Chondrocyte (in vitro differentiated cells): ENCODE measurements at regions not wholly inside any gene's neighbourhood (a gene's known extent, or its start where the extent isn't known, plus 50 kb on each side); places are given as distances from the start of the nearest gene placed in this dataset.

Experiments used
- DNase-seq: peaks from one replicate; pipeline ENCODE4 v3.0.0; 2021; ENCODE audit warnings: mixed read lengths, low spot score
- H3K27ac Mint-ChIP-seq: one replicate; pipeline ENCODE4 v1.8.0; 2021; ENCODE audit warnings: mild to moderate bottlenecking, moderate library complexity, mixed read lengths; ENCODE audit not compliant: unreplicated experiment
- H3K27me3 Mint-ChIP-seq: 2 replicates; pipeline ENCODE4 v1.8.0; 2021; ENCODE audit warnings: low read depth, mixed read lengths
- H3K36me3 Mint-ChIP-seq: 2 replicates; pipeline ENCODE4 v1.8.0; 2021; ENCODE audit warnings: low read depth, mixed read lengths
- H3K4me1 Mint-ChIP-seq: 2 replicates; pipeline ENCODE4 v1.8.0; 2021; ENCODE audit warnings: low read depth, mild to moderate bottlenecking, mixed read lengths
- H3K4me3 Mint-ChIP-seq: one replicate; pipeline ENCODE4 v1.8.0; 2021; ENCODE audit warnings: mild to moderate bottlenecking, moderate library complexity, mixed read lengths; ENCODE audit not compliant: unreplicated experiment
- H3K9me3 Mint-ChIP-seq: 2 replicates; pipeline ENCODE4 v1.8.0; 2021; ENCODE audit warnings: low read depth, mixed read lengths
- CTCF ChIP-seq: fragments of 200-600 bp; sonication (generic); IDR thresholded peaks from 2 replicates; pipeline ENCODE4 v1.5.0; 2021; ENCODE audit warnings: antibody characterized with exemption, mild to moderate bottlenecking, moderate library complexity

- peaks cover 18% of the 10 kb centered on the region for H3K27me3 Mint-ChIP-seq
- peaks cover 6% of the 10 kb centered on the region for H3K9me3 Mint-ChIP-seq
- DNase-seq = no peak
- H3K4me1 Mint-ChIP-seq = no peaks in the 10 kb centered on the region
- H3K36me3 Mint-ChIP-seq = no peaks in the 10 kb centered on the region
- no peak overlapping the region for H3K4me3 Mint-ChIP-seq
- no peak overlapping the region for H3K27ac Mint-ChIP-seq
- no peak for TF ChIP-seq CTCF
Observed at GRCh38 chr7:67855322-67855721, 858.7 kb downstream of the TYW1 start.

- DNase-seq = no peak
- H3K36me3 Mint-ChIP-seq = no peaks in the 10 kb centered on the region
- peaks cover 6% of the 10 kb centered on the region for H3K9me3 Mint-ChIP-seq
- no peak overlapping the region for H3K27ac Mint-ChIP-seq
- no peak for TF ChIP-seq CTCF
- H3K27me3 Mint-ChIP-seq = peaks cover 18% of the 10 kb centered on the region
- H3K4me3 Mint-ChIP-seq = no peak overlapping the region
- no peaks in the 10 kb centered on the region for H3K4me1 Mint-ChIP-seq
Observed at GRCh38 chr7:67856046-67856445, 859.4 kb downstream of the TYW1 start.

GRCh38 chr7:67857698-67858097 lies 861.1 kb downstream of the TYW1 start:
- peaks cover 6% of the 10 kb centered on the region for H3K36me3 Mint-ChIP-seq
- H3K27me3 Mint-ChIP-seq = peaks cover 18% of the 10 kb centered on the region
- TF ChIP-seq CTCF = no peak
- H3K4me1 Mint-ChIP-seq = no peaks in the 10 kb centered on the region
- no peak overlapping the region for H3K4me3 Mint-ChIP-seq
- no peak for DNase-seq
- H3K9me3 Mint-ChIP-seq = peaks cover 19% of the 10 kb centered on the region
- H3K27ac Mint-ChIP-seq = no peak overlapping the region

DNA sequence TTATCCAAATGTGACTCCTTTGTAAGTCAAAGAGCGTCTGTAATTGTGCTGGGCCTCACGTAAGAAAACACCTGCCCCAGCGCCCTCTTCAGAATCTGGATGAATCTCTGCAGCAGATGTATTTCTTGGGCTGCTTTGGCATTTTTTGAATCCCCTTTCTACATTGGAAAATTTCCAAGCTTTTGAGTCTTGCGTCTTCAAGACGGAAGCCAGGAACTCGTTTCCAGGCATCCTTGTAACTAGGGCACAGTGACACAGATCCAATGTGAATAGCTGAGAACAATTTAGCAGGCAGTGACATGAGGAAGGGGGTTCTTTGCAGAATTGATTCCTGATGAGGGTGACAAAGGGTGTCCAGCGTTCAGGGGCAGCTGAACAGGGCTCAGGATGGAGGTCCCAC lies 862.3 kb downstream of the TYW1 start:
- no peaks in the 10 kb centered on the region for H3K4me1 Mint-ChIP-seq
- H3K27me3 Mint-ChIP-seq = peaks cover 12% of the 10 kb centered on the region
- H3K4me3 Mint-ChIP-seq = no peak overlapping the region
- H3K9me3 Mint-ChIP-seq = peaks cover 26% of the 10 kb centered on the region
- H3K36me3 Mint-ChIP-seq = peaks cover 6% of the 10 kb centered on the region
- TF ChIP-seq CTCF = no peak
- H3K27ac Mint-ChIP-seq = no peak overlapping the region
- DNase-seq = no peak

DNA sequence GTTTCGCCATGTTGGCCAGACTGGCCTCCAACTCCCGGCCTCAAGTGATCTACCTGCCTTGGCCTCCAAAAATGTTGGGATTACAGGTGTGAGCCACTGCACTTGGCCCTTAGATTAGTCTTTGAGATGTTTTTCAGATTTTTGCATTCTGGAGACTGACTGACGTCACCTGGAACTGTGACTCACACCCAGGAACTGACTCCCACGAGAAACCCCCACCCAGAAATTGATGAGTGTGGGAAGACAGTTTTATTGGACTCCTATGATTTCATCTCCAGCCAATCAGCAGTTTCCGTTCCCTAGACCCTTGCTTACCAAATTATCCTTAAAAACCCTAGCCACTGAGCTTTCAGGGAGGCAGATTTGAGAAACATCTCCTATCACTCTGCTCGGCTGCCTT lies 867.3 kb downstream of the TYW1 start:
- peaks cover 6% of the 10 kb centered on the region for H3K36me3 Mint-ChIP-seq
- H3K9me3 Mint-ChIP-seq = peaks cover 30% of the 10 kb centered on the region
- H3K4me3 Mint-ChIP-seq = no peak overlapping the region
- H3K4me1 Mint-ChIP-seq = no peaks in the 10 kb centered on the region
- TF ChIP-seq CTCF = no peak
- no peak for DNase-seq
- no peak overlapping the region for H3K27ac Mint-ChIP-seq
- H3K27me3 Mint-ChIP-seq = peaks cover 3% of the 10 kb centered on the region
